OCI-LY7 (cell line): ENCODE measurements at regions not wholly inside any gene's neighbourhood (a gene's known extent, or its start where the extent isn't known, plus 50 kb on each side); places are given as distances from the start of the nearest gene placed in this dataset.

Source experiments
- CTCF ChIP-seq: fragments of 200-600 bp; sonication (generic); conservative IDR thresholded peaks from 2 replicates; pipeline ENCODE4 v1.5.1; 2014; ENCODE audit warnings: mild to moderate bottlenecking, antibody characterized with exemption, low read length, moderate library complexity, mixed read lengths
- EZH2phosphoT487 ChIP-seq: fragments of 200-600 bp; sonication (generic); IDR thresholded peaks from 2 replicates; pipeline ENCODE4 v1.6.1; 2018; ENCODE audit warnings: low read depth, borderline replicate concordance, mild to moderate bottlenecking, mixed run types, antibody characterized with exemption, low read length, moderate library complexity, mixed read lengths

- no peak for TF ChIP-seq EZH2phosphoT487
- TF ChIP-seq CTCF, result no peak
These were observed 51.5 kb upstream of the USP29 start for GRCh38 chr19:57068311-57068710.
